IMR-90 (cell line): ENCODE measurements at regions not wholly inside any gene's neighbourhood (a gene's known extent, or its start where the extent isn't known, plus 50 kb on each side); places are given as distances from the start of the nearest gene placed in this dataset.

Source experiments
- ATAC-seq: fragments of 200-7000 bp; cut with Tn5 transposase; 2 replicates; pipeline ENCODE4 v1.9.1; 2020; ENCODE audit warnings: low read depth, mild to moderate bottlenecking, moderate library complexity
- BruUV-seq: library from RNA; stranded (reverse); fragments of 400-500 nt; replicated peaks from 2 replicates; lab custom pipeline; 2021; lab: Mats Ljungman, UMichigan
- CTCF ChIA-PET: fragments of 300-600 bp; formaldehyde crosslinking; extraction: SDS; loops from one replicate; lab custom pipeline; 2021; ENCODE audit warnings: antibody characterized with exemption; lab: Yijun Ruan, JAX
- POLR2A ChIA-PET: fragments of 300-600 bp; sonication (Branson Sonifier 250); formaldehyde crosslinking; loops from one replicate; lab custom pipeline; 2022; ENCODE audit warnings: antibody characterized with exemption; ENCODE audit not compliant: unreplicated experiment; lab: Charles Lee
- DNase-seq: peaks from one replicate; pipeline ENCODE4 v3.0.0; 2013
- H2AFZ ChIP-seq: replicated peaks from 2 replicates; pipeline ENCODE3; 2013; ENCODE audit warnings: low read length, mild to moderate bottlenecking; ENCODE audit not compliant: poor library complexity
- H2AK5ac ChIP-seq: 2 replicates; pipeline ENCODE4 v1.6.1; 2013; ENCODE audit warnings: low read depth, low read length, inconsistent platforms
- H2AK9ac ChIP-seq: replicated peaks from 2 replicates; pipeline ENCODE3; 2013; ENCODE audit warnings: mild to moderate bottlenecking, low read depth, low read length, moderate library complexity; ENCODE audit not compliant: poor library complexity
- H2BK120ac ChIP-seq: 2 replicates; pipeline ENCODE4 v1.6.1; 2013; ENCODE audit warnings: low read depth, low read length, inconsistent platforms
- H2BK15ac ChIP-seq: 3 replicates; pipeline ENCODE4 v1.6.1; 2013; ENCODE audit warnings: low read depth, low read length, inconsistent platforms
- H2BK20ac ChIP-seq: 2 replicates; pipeline ENCODE4 v1.6.1; 2013; ENCODE audit warnings: low read depth, mild to moderate bottlenecking, inconsistent platforms, low read length, moderate library complexity
- H2BK5ac ChIP-seq: 2 replicates; pipeline ENCODE4 v1.6.1; 2013; ENCODE audit warnings: mild to moderate bottlenecking, low read depth, low read length, inconsistent platforms; ENCODE audit not compliant: poor library complexity, severe bottlenecking
- H3K14ac ChIP-seq: replicated peaks from 2 replicates; pipeline ENCODE4 v1.6.1; 2013; ENCODE audit warnings: low read depth, low read length, inconsistent platforms
- H3K18ac ChIP-seq: 2 replicates; pipeline ENCODE4 v1.6.1; 2013; ENCODE audit warnings: low read depth, low read length, control low read depth
- H3K23ac ChIP-seq: 2 replicates; pipeline ENCODE4 v1.6.1; 2013; ENCODE audit warnings: low read depth, low read length, inconsistent platforms
- H3K27ac ChIP-seq: 2 replicates; pipeline ENCODE4 v1.5.1; 2013; ENCODE audit warnings: mild to moderate bottlenecking, control low read depth, low read length; ENCODE audit not compliant: insufficient read depth
- H3K27me3 ChIP-seq: 2 replicates; pipeline ENCODE4 v1.6.1; 2013; ENCODE audit warnings: low read length; ENCODE audit not compliant: control insufficient read depth, insufficient read depth
- H3K36me3 ChIP-seq: 2 replicates; pipeline ENCODE4 v1.6.1; 2013; ENCODE audit warnings: low read length, mixed read lengths; ENCODE audit not compliant: control insufficient read depth, insufficient read depth
- H3K4ac ChIP-seq: 2 replicates; pipeline ENCODE4 v1.6.1; 2013; ENCODE audit warnings: low read depth, low read length, inconsistent platforms
- H3K4me1 ChIP-seq: 2 replicates; pipeline ENCODE4 v1.6.1; 2013; ENCODE audit warnings: low read length, mixed read lengths; ENCODE audit not compliant: control insufficient read depth, insufficient read depth
- H3K4me2 ChIP-seq: 2 replicates; pipeline ENCODE4 v1.6.1; 2013; ENCODE audit warnings: low read depth, mild to moderate bottlenecking, control low read depth, low read length, moderate library complexity
- H3K4me3 ChIP-seq: 2 replicates; pipeline ENCODE4 v1.5.1; 2013; ENCODE audit warnings: low read depth, mild to moderate bottlenecking, control low read depth, low read length, moderate library complexity; ENCODE audit not compliant: insufficient read depth
- H3K56ac ChIP-seq: 2 replicates; pipeline ENCODE4 v1.6.1; 2013; ENCODE audit warnings: low read length, inconsistent platforms; ENCODE audit not compliant: insufficient read depth; ENCODE audit errors: extremely low read depth
- H3K79me1 ChIP-seq, 2 experiments: 2 replicates each; pipeline ENCODE4 v1.6.1; 2013; ENCODE audit warnings: low read length in 2 of 2, inconsistent platforms in 1 of 2, low read depth in 1 of 2
- H3K9ac ChIP-seq: 2 replicates; pipeline ENCODE4 v1.6.1; 2013; ENCODE audit warnings: low read depth, low read length, control low read depth
- H3K9me1 ChIP-seq: 2 replicates; pipeline ENCODE4 v1.6.1; 2013; ENCODE audit warnings: low read length, inconsistent platforms; ENCODE audit not compliant: insufficient read depth
- H3K9me3 ChIP-seq: 2 replicates; pipeline ENCODE4 v1.6.1; 2013; ENCODE audit warnings: low read length; ENCODE audit not compliant: control insufficient read depth, insufficient read depth
- H4K20me1 ChIP-seq: 2 replicates; pipeline ENCODE4 v1.6.1; 2013; ENCODE audit warnings: low read length, inconsistent platforms; ENCODE audit not compliant: insufficient read depth
- H4K5ac ChIP-seq: 2 replicates; pipeline ENCODE4 v1.6.1; 2013; ENCODE audit warnings: mild to moderate bottlenecking, low read depth, low read length, control low read depth
- H4K8ac ChIP-seq, 2 experiments: 2 replicates each; pipeline ENCODE4 v1.6.1; 2013; ENCODE audit warnings: low read depth in 2 of 2, low read length in 2 of 2, control low read depth in 1 of 2, inconsistent platforms in 1 of 2
- H4K91ac ChIP-seq: 2 replicates; pipeline ENCODE4 v1.6.1; 2013; ENCODE audit warnings: low read depth, low read length, inconsistent platforms; ENCODE audit not compliant: insufficient read depth
- BHLHE40 ChIP-seq: fragments of 150-350 bp; IDR thresholded peaks from 2 replicates; pipeline ENCODE4 v1.6.1; 2016; ENCODE audit warnings: mild to moderate bottlenecking, low read depth, low read length
- CEBPB ChIP-seq: IDR thresholded peaks from 2 replicates; pipeline ENCODE4 v1.6.1; 2012; ENCODE audit warnings: low read depth, low read length, improper control_type of control experiment
- FOS ChIP-seq: fragments of 150-350 bp; IDR thresholded peaks from 2 replicates; pipeline ENCODE4 v1.6.1; 2016; ENCODE audit warnings: low read depth, low read length
- NFE2L2 ChIP-seq: fragments of 150-350 bp; IDR thresholded peaks from 2 replicates; pipeline ENCODE4 v1.6.1; 2016; ENCODE audit warnings: low read depth, mild to moderate bottlenecking, low read length
- POLR2A ChIP-seq: IDR thresholded peaks from 2 replicates; pipeline ENCODE4 v1.6.1; 2012; ENCODE audit warnings: mild to moderate bottlenecking, low read depth, low read length
- RAD21 ChIP-seq: IDR thresholded peaks from 2 replicates; pipeline ENCODE4 v1.6.1; 2012; ENCODE audit warnings: low read length, improper control_type of control experiment
- RCOR1 ChIP-seq: IDR thresholded peaks from 2 replicates; pipeline ENCODE4 v1.6.1; 2012; ENCODE audit warnings: mild to moderate bottlenecking, low read length, improper control_type of control experiment; ENCODE audit not compliant: insufficient replicate concordance
- SMC3 ChIP-seq: fragments of 150-350 bp; IDR thresholded peaks from 2 replicates; pipeline ENCODE4 v1.6.1; 2016; ENCODE audit warnings: low read depth, mild to moderate bottlenecking, antibody characterized with exemption, low read length, moderate library complexity
- USF2 ChIP-seq: fragments of 150-350 bp; IDR thresholded peaks from 2 replicates; pipeline ENCODE4 v1.6.1; 2017; ENCODE audit warnings: mild to moderate bottlenecking, antibody characterized with exemption, low read length, low read depth
- WGBS, 2 experiments: methylation state at CpG; one replicate each; pipeline versions ENCODE4 v1.1.5 to v1.1.7; 2013; ENCODE audit warnings: missing lambda C conversion rate in 2 of 2; ENCODE audit not compliant: insufficient read length in 1 of 2; ENCODE audit errors: extremely low coverage in 2 of 2; 5-methylcytosine and 5-hydroxymethylcytosine counted together
- dilution Hi-C: fragments of 300-500 bp; cut with HindIII; formaldehyde crosslinking; loops from one replicate; pipeline ENCODE4 v1.14.3; 2018; ENCODE audit warnings: low sequenced_read_pairs; ENCODE audit not compliant: unreplicated experiment
- in situ Hi-C: fragments of 300-500 bp; cut with MboI; formaldehyde crosslinking; loops from 3 replicates; pipeline ENCODE4 v1.14.3; 2019; ENCODE audit warnings: low sequenced_read_pairs, inconsistent platforms, mixed read lengths
- intact Hi-C: fragments of 100-400 bp; cut with micrococcal nuclease; formaldehyde crosslinking; loops from 2 replicates; pipeline ENCODE4 v1.10.0; 2022

- no peak overlapping the region for H2BK20ac ChIP-seq
- H3K27me3 ChIP-seq, result no peaks in the 10 kb centered on the region; the same call in 1 of the 2 replicates
- H3K27ac ChIP-seq, result no peak overlapping the region
- no peak for DNase-seq
- no peak overlapping the region for H2AK9ac ChIP-seq
- no peak overlapping the region for H4K5ac ChIP-seq
- TF ChIP-seq BHLHE40 (no peak), CEBPB (no peak), NFE2L2 (no peak), POLR2A (no peak), USF2 (no peak), RAD21 (no peak), SMC3 (no peak), FOS (no peak), RCOR1 (no peak)
- H3K36me3 ChIP-seq, result no peaks in the 10 kb centered on the region
- POLR2A ChIA-PET, result no interaction called here
- H3K56ac ChIP-seq, result no peak overlapping the region
- no peaks in the 10 kb centered on the region for H3K9me1 ChIP-seq
- H3K18ac ChIP-seq, result no peak overlapping the region
- no peak overlapping the region for H3K4me2 ChIP-seq
- no peak overlapping the region for H2BK120ac ChIP-seq
- H3K4me3 ChIP-seq, result no peak overlapping the region
- no CpG with 5 or more reads among the region's 2 CpGs for WGBS, 2 experiments
- no peak overlapping the region for H3K23ac ChIP-seq
- no TSS peak for BruUV-seq
- H4K91ac ChIP-seq, result no peak overlapping the region
- H3K4me1 ChIP-seq, result no peaks in the 10 kb centered on the region
- no peak overlapping the region for H2AK5ac ChIP-seq
- no peaks in the 10 kb centered on the region for H3K79me1 ChIP-seq
- H4K20me1 ChIP-seq, result no peaks in the 10 kb centered on the region
- in situ Hi-C loops (no loop called here), dilution Hi-C loops (no loop called here), intact Hi-C loops (no loop called here)
- H2AFZ ChIP-seq, result no peak overlapping the region
- CTCF ChIA-PET, result no interaction called here
- no peak overlapping the region for H2BK15ac ChIP-seq
- no peaks in the 10 kb centered on the region for H3K9me3 ChIP-seq
- no peak overlapping the region for H3K14ac ChIP-seq
- no peak overlapping the region for H4K8ac ChIP-seq
- no peak overlapping the region for H3K4ac ChIP-seq
- no peak for ATAC-seq
- H2BK5ac ChIP-seq, result no peak overlapping the region
- no peak overlapping the region for H3K9ac ChIP-seq
Observed at GRCh38 chr10:89891006-89891535, 189.7 kb downstream of the KIF20B start.
